HepG2 (cell line): ENCODE measurements at regions not wholly inside any gene's neighbourhood (a gene's known extent, or its start where the extent isn't known, plus 50 kb on each side); places are given as distances from the start of the nearest gene placed in this dataset.

Experiments
- ATAC-seq: fragments of 200-7000 bp; cut with Tn5 transposase; 3 replicates; pipeline ENCODE4 v1.9.1; 2020; ENCODE audit warnings: mild to moderate bottlenecking, moderate library complexity
- BruUV-seq: library from RNA; stranded (reverse); fragments of 400-500 nt; replicated peaks from 2 replicates; lab custom pipeline; 2021; lab: Mats Ljungman, UMichigan
- CTCF ChIA-PET: fragments of 300-600 bp; formaldehyde crosslinking; extraction: SDS; loops from one replicate; lab custom pipeline; 2021; ENCODE audit warnings: low total read pairs, inconsistent platforms, low intra/inter-chr PET ratio; lab: Yijun Ruan, JAX
- POLR2A ChIA-PET: fragments of 350-600 bp; sonication (Branson Sonifier 250); formaldehyde crosslinking; loops from one replicate; lab custom pipeline; 2020; ENCODE audit warnings: antibody characterized with exemption, inconsistent platforms; lab: Yijun Ruan, JAX
- DNase-seq: peaks from one replicate; pipeline ENCODE4 v3.0.0-alpha.2; 2015; ENCODE audit warnings: low spot score
- FAIRE-seq: peaks from 3 replicates; lab custom pipeline; 2011; peaks lifted over from hg19 to GRCh38; lab: Jason Lieb, UNC
- H2AFZ ChIP-seq: one replicate; pipeline ENCODE4 v1.6.1; 2011; ENCODE audit warnings: low read length, inconsistent platforms
- H3K27ac ChIP-seq: fragments of 300-600 bp; 3 replicates; pipeline ENCODE4 v1.8.0; 2011; ENCODE audit warnings: mixed run types, mild to moderate bottlenecking, mixed read lengths, low read length, inconsistent platforms; ENCODE audit not compliant: insufficient read depth; ENCODE audit errors: extremely low read length
- H3K27me3 ChIP-seq, 2 experiments: fragments of 200-600 bp in 1 of 2; 2 replicates in 1 of 2; 3 replicates in 1 of 2; pipeline versions ENCODE4 v1.6.0 to v1.8.0; 2011; ENCODE audit warnings: low read length in 2 of 2, mild to moderate bottlenecking in 2 of 2, moderate library complexity in 2 of 2, inconsistent platforms in 1 of 2; ENCODE audit not compliant: insufficient read depth in 2 of 2, control insufficient read depth in 1 of 2
- H3K36me3 ChIP-seq, 2 experiments: fragments of 200-600 bp in 1 of 2; replicated peaks in 1 of 2; 2 replicates in 1 of 2; 3 replicates in 1 of 2; pipeline versions ENCODE4 v1.5.1 to v1.8.0; 2011; ENCODE audit warnings: low read length in 2 of 2, inconsistent platforms in 1 of 2; ENCODE audit not compliant: insufficient read depth in 2 of 2, control insufficient read depth in 1 of 2
- H3K4me1 ChIP-seq: 2 replicates; pipeline ENCODE4 v1.5.1; 2012; ENCODE audit warnings: low read length, inconsistent platforms; ENCODE audit not compliant: insufficient read depth
- H3K4me2 ChIP-seq: 2 replicates; pipeline ENCODE4 v1.6.0; 2011; ENCODE audit warnings: low read depth, low read length, inconsistent platforms
- H3K4me3 ChIP-seq, 3 experiments: fragments of 200-600 bp in 1 of 3; sonication (generic), shearing (Covaris generic) in 1 of 3; replicated peaks in 1 of 3; 2 replicates each; pipeline ENCODE4 v1.5.1; 2011 to 2016; ENCODE audit warnings: low read length in 3 of 3, inconsistent platforms in 2 of 3, low read depth in 2 of 3, mild to moderate bottlenecking in 2 of 3, control low read depth in 1 of 3, mixed read lengths in 1 of 3; ENCODE audit not compliant: insufficient read depth in 1 of 3
- H3K79me2 ChIP-seq: one replicate; pipeline ENCODE4 v1.6.1; 2011; ENCODE audit warnings: low read length, inconsistent platforms; ENCODE audit not compliant: insufficient read depth
- H3K9ac ChIP-seq: 2 replicates; pipeline ENCODE4 v1.6.0; 2011; ENCODE audit warnings: mild to moderate bottlenecking, low read depth, low read length, inconsistent platforms; ENCODE audit not compliant: insufficient read depth
- H3K9me3 ChIP-seq: 2 replicates; pipeline ENCODE4 v1.5.1; 2012; ENCODE audit warnings: mild to moderate bottlenecking, low read length
- H4K20me1 ChIP-seq: 2 replicates; pipeline ENCODE4 v1.6.0; 2011; ENCODE audit warnings: inconsistent platforms, mild to moderate bottlenecking, low read length, moderate library complexity; ENCODE audit not compliant: insufficient read depth
- ASH2L ChIP-seq: fragments of 300-600, 200-600 bp; sonication (generic); IDR thresholded peaks from 2 replicates; pipeline ENCODE4 v1.7.0; 2017; ENCODE audit warnings: low read depth, mild to moderate bottlenecking, moderate library complexity, mixed read lengths, low read length; ENCODE audit not compliant: insufficient read length
- ATAD3A ChIP-seq: sonication (generic); formaldehyde crosslinking; IDR thresholded peaks from 2 replicates; pipeline ENCODE4 v1.4.0; 2020; ENCODE audit warnings: missing genetic modification reagents
- ELF1 ChIP-seq: sonication (generic); formaldehyde crosslinking; IDR thresholded peaks from 2 replicates; pipeline ENCODE4 v1.4.0; 2020; ENCODE audit warnings: missing genetic modification reagents
- ERF ChIP-seq: IDR thresholded peaks from 2 replicates; pipeline ENCODE4 v1.6.1; 2018; ENCODE audit warnings: missing biosample characterization, missing genetic modification reagents
- FOXC1 ChIP-seq: sonication (generic); formaldehyde crosslinking; IDR thresholded peaks from 2 replicates; pipeline ENCODE4 v1.8.0; 2022; ENCODE audit warnings: mild to moderate bottlenecking, missing genetic modification reagents, borderline replicate concordance
- HMG20A ChIP-seq: IDR thresholded peaks from 2 replicates; pipeline ENCODE4 v1.6.1; 2016; ENCODE audit warnings: borderline replicate concordance
- KLF9 ChIP-seq: IDR thresholded peaks from 2 replicates; pipeline ENCODE4 v1.6.1; 2016; ENCODE audit warnings: low read depth
- MEIS2 ChIP-seq: sonication (generic); formaldehyde crosslinking; IDR thresholded peaks from 2 replicates; pipeline ENCODE4 v1.9.0; 2021; ENCODE audit warnings: mild to moderate bottlenecking, missing genetic modification reagents
- RXRB ChIP-seq: IDR thresholded peaks from 2 replicates; pipeline ENCODE4 v1.6.1; 2016; ENCODE audit warnings: borderline replicate concordance, missing genetic modification reagents, missing compliant biosample characterization
- SAP130 ChIP-seq: IDR thresholded peaks from 2 replicates; pipeline ENCODE4 v1.6.1; 2016; ENCODE audit warnings: low read depth
- ZBTB39 ChIP-seq: sonication (generic); formaldehyde crosslinking; IDR thresholded peaks from 2 replicates; pipeline ENCODE4 v1.5.0; 2020; ENCODE audit warnings: missing genetic modification reagents
- ZNF496 ChIP-seq: sonication (generic); formaldehyde crosslinking; IDR thresholded peaks from 2 replicates; pipeline ENCODE4 v1.8.1; 2023; ENCODE audit warnings: mild to moderate bottlenecking, moderate library complexity, missing genetic modification reagents; ENCODE audit not compliant: insufficient replicate concordance
- ZNF841 ChIP-seq: sonication (generic); formaldehyde crosslinking; IDR thresholded peaks from 2 replicates; pipeline ENCODE4 v1.8.1; 2023; ENCODE audit warnings: missing genetic modification reagents, borderline replicate concordance
- WGBS: methylation state at CpG from one replicate; pipeline ENCODE4 v1.1.6; 2017; ENCODE audit warnings: low lambda C conversion rate; 5-methylcytosine and 5-hydroxymethylcytosine counted together
- in situ Hi-C: cut with HindIII; loops from 2 replicates; pipeline ENCODE4 v1.10.0; 2017; ENCODE audit warnings: low pct_unique_long_range_greater_than_20kb; ENCODE audit not compliant: extremely low pct_ligation_motif_present
- intact Hi-C: fragments of 100-400 bp; cut with micrococcal nuclease; formaldehyde crosslinking; loops from one replicate; pipeline ENCODE4 v1.10.0; 2022; ENCODE audit not compliant: unreplicated experiment
- TF ChIP-seq, protein P1 (sequence below): sonication (generic); formaldehyde crosslinking; IDR thresholded peaks from 2 replicates; pipeline ENCODE4 v1.4.0; 2020; ENCODE audit warnings: low read depth, mild to moderate bottlenecking, missing genetic modification reagents

DNA sequence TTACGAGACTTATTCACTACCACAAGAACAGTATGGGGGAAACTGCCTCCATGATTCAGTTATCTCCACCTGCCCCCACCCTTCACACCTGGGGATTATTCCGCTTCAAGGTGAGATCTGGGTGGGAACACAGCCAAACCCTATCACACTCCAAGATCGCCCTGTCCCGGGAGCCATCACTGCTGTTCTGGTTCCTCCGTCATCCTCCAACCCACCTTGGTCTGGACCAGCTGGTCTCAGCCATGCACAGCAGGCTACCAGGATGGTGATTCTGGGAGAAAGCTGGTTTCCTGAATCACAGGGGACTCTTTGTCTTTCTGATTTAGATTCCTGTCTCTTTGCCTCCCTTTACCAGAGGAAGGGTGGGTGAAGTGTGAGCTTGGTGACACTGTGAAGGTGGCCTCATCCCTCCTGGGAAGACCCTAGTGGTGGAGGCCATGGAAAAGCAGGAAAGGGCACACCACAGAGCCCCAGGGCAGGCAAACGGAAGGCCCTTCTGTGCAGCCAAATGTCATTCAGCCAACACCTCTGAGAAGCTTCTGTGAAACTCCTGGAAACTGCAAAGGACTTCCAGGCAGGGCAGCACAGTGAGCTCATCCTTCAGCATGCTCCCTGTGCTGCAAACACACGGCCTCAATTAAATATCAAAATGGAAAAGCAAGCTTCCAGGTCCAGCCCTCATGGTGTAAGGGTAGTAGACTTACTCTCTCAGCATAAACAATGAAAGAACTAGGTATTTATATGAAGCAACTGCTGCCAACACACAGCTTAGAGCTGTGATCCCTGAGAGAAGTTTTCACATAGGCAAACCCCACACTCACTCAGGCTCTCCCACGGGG lies 169.8 kb downstream of the ANKRD60 start (continued):
- TF ChIP-seq ASH2L (no peak), ELF1 (CRISPR knock-in tag) (no peak), MEIS2 (CRISPR knock-in tag) (no peak), ZBTB39 (CRISPR knock-in tag) (no peak)

- CTCF ChIA-PET: no interaction called here
- TF ChIP-seq SAP130 (CRISPR knock-in tag) (no peak), ZNF496 (no peak), ZNF841 (CRISPR knock-in tag) (no peak), ERF (CRISPR knock-in tag) (no peak), HMG20A (no peak), ATAD3A (CRISPR knock-in tag) (no peak), KLF9 (CRISPR knock-in tag) (no peak), FOXC1 (no peak), RXRB (CRISPR knock-in tag) (no peak)
- TF ChIP-seq, protein P1, sequence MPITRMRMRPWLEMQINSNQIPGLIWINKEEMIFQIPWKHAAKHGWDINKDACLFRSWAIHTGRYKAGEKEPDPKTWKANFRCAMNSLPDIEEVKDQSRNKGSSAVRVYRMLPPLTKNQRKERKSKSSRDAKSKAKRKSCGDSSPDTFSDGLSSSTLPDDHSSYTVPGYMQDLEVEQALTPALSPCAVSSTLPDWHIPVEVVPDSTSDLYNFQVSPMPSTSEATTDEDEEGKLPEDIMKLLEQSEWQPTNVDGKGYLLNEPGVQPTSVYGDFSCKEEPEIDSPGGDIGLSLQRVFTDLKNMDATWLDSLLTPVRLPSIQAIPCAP (CRISPR knock-in tag): no peak
- no peaks in the 10 kb centered on the region for H3K36me3 ChIP-seq
- H3K9ac ChIP-seq: no peak overlapping the region
- no peaks in the 10 kb centered on the region for H3K79me2 ChIP-seq
- in situ Hi-C loops (no loop called here), intact Hi-C loops (no loop called here)
- POLR2A ChIA-PET: no interaction called here
- WGBS: 20% methylated on average over 7 of the region's 7 CpGs
- no peak overlapping the region for H3K4me2 ChIP-seq
- no peaks in the 10 kb centered on the region for H4K20me1 ChIP-seq
- no peak overlapping the region for H2AFZ ChIP-seq
- peaks cover 0 to 4% of the 10 kb centered on the region in 2 experiments; a peak in 2 of 5 replicates for H3K27me3 ChIP-seq
- FAIRE-seq (peak; percentile 46), DNase-seq (no peak), ATAC-seq (no peak)
- no peak overlapping the region for H3K4me3 ChIP-seq
- H3K9me3 ChIP-seq: no peaks in the 10 kb centered on the region
- no peaks in the 10 kb centered on the region for H3K4me1 ChIP-seq
- H3K27ac ChIP-seq: no peak overlapping the region
- BruUV-seq: no TSS peak
These were observed 171.3 kb downstream of the ANKRD60 start for GRCh38 chr20:58056921-58057686.
